GM23338 (cell line): ENCODE measurements at regions not wholly inside any gene's neighbourhood (a gene's known extent, or its start where the extent isn't known, plus 50 kb on each side); places are given as distances from the start of the nearest gene placed in this dataset.

ENCODE experiments used
- ATAC-seq: fragments of 200-7000 bp; cut with Tn5 transposase; 3 replicates; pipeline ENCODE4 v1.9.1; 2020
- DNase-seq: peaks from one replicate; pipeline ENCODE4 v3.0.0-alpha.2; 2015; ENCODE audit warnings: low spot score
- H2AFZ ChIP-seq: fragments of 200-600 bp; sonication (generic); 2 replicates; pipeline ENCODE4 v1.8.0; 2016; ENCODE audit warnings: antibody characterized with exemption, mild to moderate bottlenecking, moderate library complexity
- H3F3A ChIP-seq: fragments of 200-600 bp; sonication (generic); replicated peaks from 2 replicates; pipeline ENCODE4 v1.8.0; 2017; ENCODE audit warnings: antibody characterized with exemption, mixed run types, low read depth
- H3K27ac ChIP-seq: fragments of 200-600 bp; sonication (generic); 2 replicates; pipeline ENCODE4 v1.6.1; 2016; ENCODE audit warnings: low read depth
- H3K27me3 ChIP-seq: fragments of 200-600 bp; sonication (generic); 2 replicates; pipeline ENCODE4 v1.8.0; 2016; ENCODE audit warnings: mild to moderate bottlenecking, mixed run types, moderate library complexity; ENCODE audit not compliant: insufficient read depth
- H3K36me3 ChIP-seq: fragments of 200-600 bp; sonication (generic); 2 replicates; pipeline ENCODE4 v1.8.0; 2016; ENCODE audit warnings: mild to moderate bottlenecking; ENCODE audit not compliant: insufficient read depth
- H3K4me1 ChIP-seq: fragments of 200-600 bp; sonication (generic); 2 replicates; pipeline ENCODE4 v1.8.0; 2016; ENCODE audit warnings: mild to moderate bottlenecking, moderate library complexity; ENCODE audit not compliant: insufficient read depth
- H3K4me2 ChIP-seq: fragments of 200-600 bp; sonication (generic); 2 replicates; pipeline ENCODE4 v1.7.1; 2017; ENCODE audit warnings: mixed run types
- H3K4me3 ChIP-seq: fragments of 200-600 bp; sonication (generic); 2 replicates; pipeline ENCODE4 v1.6.1; 2016; ENCODE audit warnings: mixed run types
- H3K79me2 ChIP-seq: fragments of 200-600 bp; sonication (generic); replicated peaks from 2 replicates; pipeline ENCODE4 v1.8.0; 2017; ENCODE audit warnings: mild to moderate bottlenecking; ENCODE audit not compliant: insufficient read depth
- H3K9me2 ChIP-seq: fragments of 200-600 bp; sonication (generic); 2 replicates; pipeline ENCODE4 v1.8.0; 2017; ENCODE audit not compliant: insufficient read depth
- H4K20me1 ChIP-seq: fragments of 200-600 bp; sonication (generic); replicated peaks from 2 replicates; pipeline ENCODE4 v1.8.0; 2017; ENCODE audit warnings: mild to moderate bottlenecking; ENCODE audit not compliant: insufficient read depth
- H3K27ac Mint-ChIP-seq: 2 replicates; pipeline ENCODE4 v1.8.0; 2020; ENCODE audit warnings: inconsistent platforms, mild to moderate bottlenecking, moderate library complexity, mixed read lengths
- H3K27me3 Mint-ChIP-seq: 3 replicates; pipeline ENCODE4 v1.8.0; 2022; ENCODE audit warnings: low read depth, mild to moderate bottlenecking, moderate library complexity, mixed read lengths, inconsistent platforms; ENCODE audit not compliant: insufficient read depth, poor library complexity
- H3K36me3 Mint-ChIP-seq: 3 replicates; pipeline ENCODE4 v1.8.0; 2021; ENCODE audit warnings: low read depth, mild to moderate bottlenecking, inconsistent platforms, moderate library complexity, mixed read lengths
- H3K4me1 Mint-ChIP-seq: 3 replicates; pipeline ENCODE4 v1.8.0; 2020; ENCODE audit warnings: mild to moderate bottlenecking, inconsistent platforms, mixed read lengths
- H3K4me3 Mint-ChIP-seq: 3 replicates; pipeline ENCODE4 v1.8.0; 2021; ENCODE audit warnings: moderate library complexity, mild to moderate bottlenecking, inconsistent platforms, mixed read lengths
- H3K9me3 Mint-ChIP-seq: 3 replicates; pipeline ENCODE4 v1.8.0; 2020; ENCODE audit warnings: moderate library complexity, mild to moderate bottlenecking, inconsistent platforms, mixed read lengths
- EZH2 ChIP-seq: fragments of 200-600 bp; sonication (generic); IDR thresholded peaks from one replicate; pipeline ENCODE4 v1.8.0; 2017; ENCODE audit warnings: antibody characterized with exemption, mild to moderate bottlenecking, low read depth; ENCODE audit not compliant: unreplicated experiment
- JUNB ChIP-seq: IDR thresholded peaks from one replicate; pipeline ENCODE4 v1.6.1; 2016; ENCODE audit warnings: antibody characterized with exemption; ENCODE audit not compliant: unreplicated experiment
- POLR2AphosphoS5 ChIP-seq: IDR thresholded peaks from 2 replicates; pipeline ENCODE4 v1.6.1; 2016; ENCODE audit warnings: antibody characterized with exemption, low read depth
- STAT1 ChIP-seq: IDR thresholded peaks from one replicate; pipeline ENCODE4 v1.6.1; 2016; ENCODE audit warnings: antibody characterized with exemption; ENCODE audit not compliant: unreplicated experiment
- ZNF114 ChIP-seq: fragments of 250-450 bp; sonication (Bioruptor Pico); IDR thresholded peaks from 2 replicates; pipeline ENCODE4 v1.5.0; 2020; ENCODE audit warnings: mild to moderate bottlenecking, moderate library complexity
- ZNF331 ChIP-seq: fragments of 250-450 bp; sonication (Bioruptor Pico); IDR thresholded peaks from 2 replicates; pipeline ENCODE4 v1.5.0; 2020; ENCODE audit warnings: low read depth, mild to moderate bottlenecking, moderate library complexity
- TF ChIP-seq, protein P1 (sequence below): IDR thresholded peaks from one replicate; pipeline ENCODE4 v1.6.1; 2018; ENCODE audit warnings: antibody characterized with exemption; ENCODE audit not compliant: unreplicated experiment
- TF ChIP-seq, protein P2 (sequence below), 2 experiments: fragments of 200-600 bp in 1 of 2; sonication (generic) in 1 of 2; conservative IDR thresholded peaks; 2 replicates each; pipeline versions ENCODE4 v1.5.1 to v1.6.1; 2016 to 2017; ENCODE audit warnings: antibody characterized with exemption in 2 of 2, low read depth in 2 of 2, mild to moderate bottlenecking in 2 of 2, moderate library complexity in 1 of 2

DNA sequence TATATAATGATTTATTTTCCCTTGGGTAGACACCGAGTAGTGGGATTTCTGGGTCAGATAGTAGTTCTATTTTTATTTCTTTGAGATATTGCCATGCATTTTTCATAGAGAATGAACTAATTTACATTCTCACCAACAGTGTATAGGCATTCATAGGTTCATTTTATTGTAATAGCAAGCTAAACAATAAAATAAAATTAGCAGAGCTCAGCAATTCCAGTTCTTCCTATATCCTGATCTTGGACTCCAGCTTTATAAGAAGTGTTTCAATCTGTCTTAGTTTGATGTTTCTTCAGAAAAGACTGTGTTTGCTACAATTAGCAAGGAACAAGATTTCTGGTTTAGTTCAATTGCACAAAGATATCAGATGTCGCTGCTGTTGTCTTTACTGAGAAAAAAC lies 1024.4 kb upstream of the LRRTM1 start:
- H3K4me1 ChIP-seq: no peaks in the 10 kb centered on the region
- no peak overlapping the region for H3K27ac Mint-ChIP-seq
- H3K4me1 Mint-ChIP-seq: peaks cover 4% of the 10 kb centered on the region; the same call in 2 of the 3 replicates
- H3K79me2 ChIP-seq: no peaks in the 10 kb centered on the region
- ATAC-seq (no peak), DNase-seq (no peak)
- H3K4me3 ChIP-seq: no peak overlapping the region
- H2AFZ ChIP-seq: no peak overlapping the region
- no peak overlapping the region for H3K4me2 ChIP-seq
- no peaks in the 10 kb centered on the region for H4K20me1 ChIP-seq
- H3K9me2 ChIP-seq: peaks cover 5% of the 10 kb centered on the region; the same call in 1 of the 2 replicates
- TF ChIP-seq, protein P1, sequence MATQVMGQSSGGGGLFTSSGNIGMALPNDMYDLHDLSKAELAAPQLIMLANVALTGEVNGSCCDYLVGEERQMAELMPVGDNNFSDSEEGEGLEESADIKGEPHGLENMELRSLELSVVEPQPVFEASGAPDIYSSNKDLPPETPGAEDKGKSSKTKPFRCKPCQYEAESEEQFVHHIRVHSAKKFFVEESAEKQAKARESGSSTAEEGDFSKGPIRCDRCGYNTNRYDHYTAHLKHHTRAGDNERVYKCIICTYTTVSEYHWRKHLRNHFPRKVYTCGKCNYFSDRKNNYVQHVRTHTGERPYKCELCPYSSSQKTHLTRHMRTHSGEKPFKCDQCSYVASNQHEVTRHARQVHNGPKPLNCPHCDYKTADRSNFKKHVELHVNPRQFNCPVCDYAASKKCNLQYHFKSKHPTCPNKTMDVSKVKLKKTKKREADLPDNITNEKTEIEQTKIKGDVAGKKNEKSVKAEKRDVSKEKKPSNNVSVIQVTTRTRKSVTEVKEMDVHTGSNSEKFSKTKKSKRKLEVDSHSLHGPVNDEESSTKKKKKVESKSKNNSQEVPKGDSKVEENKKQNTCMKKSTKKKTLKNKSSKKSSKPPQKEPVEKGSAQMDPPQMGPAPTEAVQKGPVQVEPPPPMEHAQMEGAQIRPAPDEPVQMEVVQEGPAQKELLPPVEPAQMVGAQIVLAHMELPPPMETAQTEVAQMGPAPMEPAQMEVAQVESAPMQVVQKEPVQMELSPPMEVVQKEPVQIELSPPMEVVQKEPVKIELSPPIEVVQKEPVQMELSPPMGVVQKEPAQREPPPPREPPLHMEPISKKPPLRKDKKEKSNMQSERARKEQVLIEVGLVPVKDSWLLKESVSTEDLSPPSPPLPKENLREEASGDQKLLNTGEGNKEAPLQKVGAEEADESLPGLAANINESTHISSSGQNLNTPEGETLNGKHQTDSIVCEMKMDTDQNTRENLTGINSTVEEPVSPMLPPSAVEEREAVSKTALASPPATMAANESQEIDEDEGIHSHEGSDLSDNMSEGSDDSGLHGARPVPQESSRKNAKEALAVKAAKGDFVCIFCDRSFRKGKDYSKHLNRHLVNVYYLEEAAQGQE: no peak
- TF ChIP-seq JUNB (no peak), ZNF331 (CRISPR knock-in tag) (no peak), ZNF114 (CRISPR knock-in tag) (no peak)
- no peaks in the 10 kb centered on the region for H3K27me3 ChIP-seq
- peaks cover 2% of the 10 kb centered on the region for H3K27me3 Mint-ChIP-seq
- H3K36me3 Mint-ChIP-seq: no peaks in the 10 kb centered on the region
- H3K36me3 ChIP-seq: no peaks in the 10 kb centered on the region
- no peak overlapping the region for H3K4me3 Mint-ChIP-seq
- no peak overlapping the region for H3K27ac ChIP-seq
- H3F3A ChIP-seq: no peaks in the 10 kb centered on the region
- no peaks in the 10 kb centered on the region for H3K9me3 Mint-ChIP-seq

DNA sequence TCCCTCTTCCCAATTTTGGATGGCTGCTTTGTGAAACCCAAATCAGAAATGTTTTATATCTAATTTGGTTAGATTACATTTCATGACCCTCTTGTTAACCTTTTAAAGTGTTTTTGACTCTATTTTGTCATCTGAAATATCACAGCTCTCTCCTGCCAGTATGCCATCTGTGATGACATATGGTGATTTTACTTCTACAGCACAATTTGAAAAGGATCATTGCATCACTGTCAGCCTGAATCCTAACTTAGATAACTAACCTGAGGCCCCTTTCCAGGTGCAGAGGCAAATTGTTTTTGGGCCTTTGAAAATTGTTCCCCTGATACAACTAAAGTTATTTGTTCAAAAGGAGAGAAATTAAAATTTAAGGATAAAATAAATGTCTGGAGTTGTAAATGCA lies 1023.4 kb upstream of the LRRTM1 start:
- Mint-ChIP-seq H3K27me3 (peaks cover 3% of the 10 kb centered on the region), H3K4me3 (no peak overlapping the region), H3K9me3 (no peaks in the 10 kb centered on the region), H3K27ac (no peak overlapping the region), H3K36me3 (no peaks in the 10 kb centered on the region), H3K4me1 (peaks cover 4% of the 10 kb centered on the region; the same call in 2 of the 3 replicates)
- H3K27me3 ChIP-seq: no peaks in the 10 kb centered on the region
- no peak overlapping the region for H3K4me3 ChIP-seq
- H3K36me3 ChIP-seq: no peaks in the 10 kb centered on the region
- H3K27ac ChIP-seq: no peak overlapping the region
- no peak overlapping the region for H2AFZ ChIP-seq
- H3K79me2 ChIP-seq: no peaks in the 10 kb centered on the region
- H3K9me2 ChIP-seq: peaks cover 5% of the 10 kb centered on the region; the same call in 1 of the 2 replicates
- ATAC-seq (no peak), DNase-seq (no peak)
- H4K20me1 ChIP-seq: no peaks in the 10 kb centered on the region
- TF ChIP-seq STAT1 (no peak), EZH2 (no peak), POLR2AphosphoS5 (no peak)
- no peaks in the 10 kb centered on the region for H3K4me1 ChIP-seq
- H3K4me2 ChIP-seq: no peak overlapping the region
- no peaks in the 10 kb centered on the region for H3F3A ChIP-seq

DNA sequence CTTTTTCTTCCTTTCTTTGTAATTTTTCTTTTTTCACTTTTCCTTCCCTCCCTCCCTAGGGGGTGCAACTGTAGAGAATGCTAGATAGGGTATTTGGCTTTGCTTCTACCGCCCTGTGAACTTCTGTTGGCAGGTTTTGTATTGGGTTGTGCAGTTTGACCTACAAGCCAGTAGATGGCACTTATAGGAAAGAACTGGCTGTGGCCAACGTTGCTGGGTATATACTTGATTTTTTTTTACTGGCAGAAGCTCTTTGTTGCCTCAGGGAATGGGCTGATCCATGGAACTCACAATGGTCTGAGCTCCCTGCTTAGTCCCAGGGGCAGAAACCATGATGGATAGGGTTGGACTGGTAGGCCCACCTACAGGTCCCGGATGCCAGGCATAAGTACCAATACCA lies 1019.5 kb upstream of the LRRTM1 start:
- H3K27ac ChIP-seq: no peak overlapping the region
- H3K9me2 ChIP-seq: peaks cover 5% of the 10 kb centered on the region; the same call in 1 of the 2 replicates
- no peaks in the 10 kb centered on the region for H3F3A ChIP-seq
- H2AFZ ChIP-seq: peak overlapping the region; percentile 80; the same call in 1 of the 2 replicates
- H4K20me1 ChIP-seq: no peaks in the 10 kb centered on the region
- H3K27me3 ChIP-seq: no peaks in the 10 kb centered on the region
- Mint-ChIP-seq H3K27ac (no peak overlapping the region), H3K27me3 (peaks cover 3% of the 10 kb centered on the region), H3K4me3 (no peak overlapping the region), H3K4me1 (peaks cover 4% of the 10 kb centered on the region; the same call in 2 of the 3 replicates), H3K36me3 (no peaks in the 10 kb centered on the region), H3K9me3 (no peaks in the 10 kb centered on the region)
- H3K36me3 ChIP-seq: no peaks in the 10 kb centered on the region
- no peak overlapping the region for H3K4me3 ChIP-seq
- peak; percentile 90 for ATAC-seq
- no peak overlapping the region for H3K4me2 ChIP-seq
- no peaks in the 10 kb centered on the region for H3K79me2 ChIP-seq
- peak; percentile 77 for DNase-seq
- no peaks in the 10 kb centered on the region for H3K4me1 ChIP-seq
- TF ChIP-seq, protein P2, sequence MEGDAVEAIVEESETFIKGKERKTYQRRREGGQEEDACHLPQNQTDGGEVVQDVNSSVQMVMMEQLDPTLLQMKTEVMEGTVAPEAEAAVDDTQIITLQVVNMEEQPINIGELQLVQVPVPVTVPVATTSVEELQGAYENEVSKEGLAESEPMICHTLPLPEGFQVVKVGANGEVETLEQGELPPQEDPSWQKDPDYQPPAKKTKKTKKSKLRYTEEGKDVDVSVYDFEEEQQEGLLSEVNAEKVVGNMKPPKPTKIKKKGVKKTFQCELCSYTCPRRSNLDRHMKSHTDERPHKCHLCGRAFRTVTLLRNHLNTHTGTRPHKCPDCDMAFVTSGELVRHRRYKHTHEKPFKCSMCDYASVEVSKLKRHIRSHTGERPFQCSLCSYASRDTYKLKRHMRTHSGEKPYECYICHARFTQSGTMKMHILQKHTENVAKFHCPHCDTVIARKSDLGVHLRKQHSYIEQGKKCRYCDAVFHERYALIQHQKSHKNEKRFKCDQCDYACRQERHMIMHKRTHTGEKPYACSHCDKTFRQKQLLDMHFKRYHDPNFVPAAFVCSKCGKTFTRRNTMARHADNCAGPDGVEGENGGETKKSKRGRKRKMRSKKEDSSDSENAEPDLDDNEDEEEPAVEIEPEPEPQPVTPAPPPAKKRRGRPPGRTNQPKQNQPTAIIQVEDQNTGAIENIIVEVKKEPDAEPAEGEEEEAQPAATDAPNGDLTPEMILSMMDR (conservative IDR thresholded peaks at IDR 0.05; ENCODE audit: low read depth in 2 of 2): peak; percentile 76
- no peak for TF ChIP-seq ZNF331 (CRISPR knock-in tag)
- TF ChIP-seq POLR2AphosphoS5: no peak
